Mammary epithelial cell (primary cell): ENCODE measurements at regions not wholly inside any gene's neighbourhood (a gene's known extent, or its start where the extent isn't known, plus 50 kb on each side); places are given as distances from the start of the nearest gene placed in this dataset.

Experiments used
- EZH2 ChIP-seq: IDR thresholded peaks from 2 replicates; pipeline ENCODE4 v1.6.1; 2012; ENCODE audit warnings: low read length, inconsistent platforms, borderline replicate concordance
- TF ChIP-seq, protein P1 (sequence below), 2 donors: IDR thresholded peaks in 1 of 2; conservative IDR thresholded peaks in 1 of 2; 2 replicates each; pipeline ENCODE4 v1.5.1; 2011 to 2012; ENCODE audit warnings: inconsistent platforms in 2 of 2, low read length in 2 of 2, mild to moderate bottlenecking in 2 of 2, control low read depth in 1 of 2, low read depth in 1 of 2; ENCODE audit not compliant: insufficient read depth in 1 of 2; ENCODE audit errors: extremely low read depth in 1 of 2

DNA sequence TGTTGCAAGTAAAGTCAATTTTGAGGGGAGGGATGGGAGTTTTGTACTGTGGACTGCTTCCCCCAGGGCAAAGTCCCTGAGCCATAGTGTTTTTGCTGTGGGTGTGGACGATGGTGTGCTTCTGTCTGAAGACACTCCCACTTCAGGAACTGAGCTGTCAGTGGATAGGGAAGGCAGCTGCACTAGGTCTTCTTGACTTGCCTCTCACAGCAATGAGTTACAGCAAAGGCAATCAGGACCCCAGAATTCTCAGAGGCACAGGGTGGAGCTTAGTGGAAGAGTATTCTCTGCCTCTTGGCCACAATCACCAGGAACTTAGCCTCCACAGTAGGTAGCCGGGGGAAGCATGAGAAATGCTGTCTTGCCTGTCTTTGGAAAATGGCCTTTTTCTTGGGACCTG lies 1416.6 kb upstream of the MIR17HG start:
- no peak for TF ChIP-seq EZH2
- TF ChIP-seq, protein P1, sequence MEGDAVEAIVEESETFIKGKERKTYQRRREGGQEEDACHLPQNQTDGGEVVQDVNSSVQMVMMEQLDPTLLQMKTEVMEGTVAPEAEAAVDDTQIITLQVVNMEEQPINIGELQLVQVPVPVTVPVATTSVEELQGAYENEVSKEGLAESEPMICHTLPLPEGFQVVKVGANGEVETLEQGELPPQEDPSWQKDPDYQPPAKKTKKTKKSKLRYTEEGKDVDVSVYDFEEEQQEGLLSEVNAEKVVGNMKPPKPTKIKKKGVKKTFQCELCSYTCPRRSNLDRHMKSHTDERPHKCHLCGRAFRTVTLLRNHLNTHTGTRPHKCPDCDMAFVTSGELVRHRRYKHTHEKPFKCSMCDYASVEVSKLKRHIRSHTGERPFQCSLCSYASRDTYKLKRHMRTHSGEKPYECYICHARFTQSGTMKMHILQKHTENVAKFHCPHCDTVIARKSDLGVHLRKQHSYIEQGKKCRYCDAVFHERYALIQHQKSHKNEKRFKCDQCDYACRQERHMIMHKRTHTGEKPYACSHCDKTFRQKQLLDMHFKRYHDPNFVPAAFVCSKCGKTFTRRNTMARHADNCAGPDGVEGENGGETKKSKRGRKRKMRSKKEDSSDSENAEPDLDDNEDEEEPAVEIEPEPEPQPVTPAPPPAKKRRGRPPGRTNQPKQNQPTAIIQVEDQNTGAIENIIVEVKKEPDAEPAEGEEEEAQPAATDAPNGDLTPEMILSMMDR (conservative IDR thresholded peaks at IDR 0.05 in 1 of 2, IDR thresholded peaks at IDR 0.05 in 1 of 2; ENCODE audit: extremely low read depth in 1 of 2, insufficient read depth in 1 of 2, low read depth in 1 of 2, low read length in 2 of 2), result no peak
